ENCODE measurements at regions not wholly inside any gene's neighbourhood (a gene's known extent, or its start where the extent isn't known, plus 50 kb on each side); places are given as distances from the start of the nearest gene placed in this dataset.

- intact Hi-C loops (cut with micrococcal nuclease): no loop called here
Observed at GRCh38 chr6:146865756-146866379, 267.1 kb downstream of the ADGB start.

- intact Hi-C loops (cut with micrococcal nuclease): no loop called here
Observed at GRCh38 chr6:146866731-146867414, 268.1 kb downstream of the ADGB start.

- intact Hi-C loops (cut with micrococcal nuclease): no loop called here
Observed at GRCh38 chr6:146868671-146869209, 270.0 kb downstream of the ADGB start.

- intact Hi-C loops (cut with micrococcal nuclease): no loop called here
Observed at GRCh38 chr6:146870760-146871159, 272.0 kb downstream of the ADGB start.

GRCh38 chr6:146871611-146872425 lies 273.0 kb downstream of the ADGB start:
- intact Hi-C loops (cut with micrococcal nuclease): no loop called here

- intact Hi-C loops (cut with micrococcal nuclease): no loop called here
Observed at GRCh38 chr6:146872426-146872785, 273.6 kb downstream of the ADGB start.

- intact Hi-C loops (cut with micrococcal nuclease): no loop called here
Observed at GRCh38 chr6:146874278-146875018, 275.7 kb downstream of the ADGB start.

DNA sequence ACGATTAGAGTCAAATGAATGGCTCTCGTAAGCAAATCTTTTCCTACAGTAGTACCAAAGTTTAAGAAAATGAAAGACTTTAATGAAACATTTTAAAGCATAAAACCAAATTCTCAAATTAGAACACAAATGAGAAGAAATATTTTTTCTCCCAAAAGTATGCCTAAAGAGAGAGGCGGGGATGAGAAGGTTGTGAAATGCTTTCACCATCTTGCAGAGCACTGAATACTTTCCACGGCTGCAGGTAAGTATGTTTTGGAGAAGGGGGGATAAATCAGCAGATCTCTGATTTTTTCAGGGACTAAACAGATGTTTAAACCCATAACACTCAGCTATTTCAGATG lies 277.1 kb downstream of the ADGB start:
- intact Hi-C loops (cut with micrococcal nuclease): no loop called here

GRCh38 chr6:146876271-146877151 lies 277.7 kb downstream of the ADGB start:
- intact Hi-C loops (cut with micrococcal nuclease): no loop called here

DNA sequence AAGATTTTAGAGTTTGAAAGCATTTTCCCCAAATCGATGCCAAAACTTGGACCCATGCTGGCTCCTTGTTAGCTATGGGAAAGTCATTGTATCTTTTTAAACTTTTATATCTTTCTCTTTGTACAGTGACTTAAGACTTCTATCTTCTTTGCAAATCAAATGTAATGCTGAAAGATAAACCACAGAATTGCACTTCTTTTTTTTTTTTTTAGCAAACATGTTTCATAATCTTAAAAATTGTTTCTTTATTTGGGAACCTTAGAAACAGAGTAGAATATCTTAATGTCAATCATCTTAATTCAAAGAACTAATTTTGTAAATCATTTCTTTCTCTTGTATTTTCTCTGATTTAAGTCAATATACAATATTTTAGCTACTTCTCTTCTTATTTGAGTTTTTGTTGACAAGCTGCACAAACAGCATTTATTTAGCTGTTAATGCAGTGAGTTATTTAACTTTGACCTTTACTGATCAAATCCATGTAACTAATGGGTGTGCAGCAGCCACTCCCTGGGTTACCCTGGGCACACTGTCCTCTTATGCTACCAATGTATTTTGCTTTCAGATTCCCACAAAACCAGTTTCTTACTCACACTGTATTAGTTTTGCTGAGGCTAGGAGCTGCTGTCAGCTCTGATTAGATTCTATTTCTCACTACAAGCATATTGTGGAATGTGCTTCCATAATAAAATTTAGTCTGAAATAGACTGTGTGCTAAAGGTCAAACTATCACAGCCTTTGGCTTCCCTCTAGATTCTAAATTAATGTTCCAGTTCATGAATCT lies 279.6 kb downstream of the ADGB start:
- intact Hi-C loops (cut with micrococcal nuclease): no loop called here

- intact Hi-C loops (cut with micrococcal nuclease): no loop called here
Observed at GRCh38 chr6:146878952-146879340, 280.2 kb downstream of the ADGB start.

DNA sequence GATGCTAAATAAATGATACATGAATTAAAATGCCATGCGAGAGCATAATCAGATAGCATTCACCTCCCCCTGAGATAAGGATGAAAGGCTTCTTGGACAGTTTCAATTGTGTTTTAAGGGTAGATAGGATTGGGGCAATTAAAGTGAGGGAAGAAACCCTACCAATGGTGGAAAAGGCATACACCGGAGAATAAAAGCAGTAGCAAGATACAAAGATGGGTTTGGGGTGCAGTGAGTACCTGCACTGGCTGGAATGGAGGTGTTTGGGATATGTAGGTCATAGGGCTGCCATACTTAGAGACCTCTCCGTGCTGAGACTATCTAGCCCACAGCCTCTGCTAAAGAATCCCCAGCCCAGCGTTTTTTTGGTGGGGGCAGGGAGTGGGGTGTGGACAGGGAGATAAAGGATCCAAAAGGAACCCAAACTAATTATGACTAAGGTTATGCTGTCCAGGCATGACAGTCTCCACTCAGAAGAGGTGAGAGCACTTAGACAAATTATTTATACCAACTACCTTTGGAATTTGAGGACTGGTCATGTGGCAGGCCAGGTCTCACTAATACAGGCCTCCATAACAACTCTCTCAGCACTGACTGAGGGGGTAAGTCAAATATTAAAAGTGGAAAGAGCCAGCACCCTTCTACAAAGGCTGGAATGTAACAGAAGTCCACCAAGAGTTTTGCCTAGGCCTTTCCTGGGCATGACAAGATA lies 280.8 kb downstream of the ADGB start:
- intact Hi-C loops (cut with micrococcal nuclease): no loop called here

GRCh38 chr6:146881228-146882181 lies 282.7 kb downstream of the ADGB start:
- intact Hi-C loops (cut with micrococcal nuclease): no loop called here

- intact Hi-C loops (cut with micrococcal nuclease): no loop called here
Observed at GRCh38 chr6:146883640-146884531, 285.1 kb downstream of the ADGB start.

DNA sequence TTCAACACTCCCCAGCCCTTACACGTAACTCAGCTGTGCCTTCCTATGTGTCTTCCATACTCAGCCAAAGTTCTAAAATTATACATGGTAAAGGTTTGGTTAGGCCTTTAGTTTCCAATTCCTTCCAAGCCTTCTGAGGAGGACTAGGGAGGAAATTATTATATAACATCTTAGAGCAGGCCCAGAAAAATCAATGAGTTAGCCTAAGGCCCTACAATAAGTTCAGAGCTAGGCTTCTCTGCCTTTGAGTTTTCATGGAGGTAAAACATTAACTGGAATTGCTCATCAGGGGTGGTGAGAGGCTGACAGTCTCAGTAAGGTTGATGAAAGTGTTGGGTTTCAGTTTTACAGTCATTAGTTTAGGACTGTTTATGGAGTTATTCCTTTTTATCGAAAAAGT lies 286.0 kb downstream of the ADGB start:
- intact Hi-C loops (cut with micrococcal nuclease): no loop called here

DNA sequence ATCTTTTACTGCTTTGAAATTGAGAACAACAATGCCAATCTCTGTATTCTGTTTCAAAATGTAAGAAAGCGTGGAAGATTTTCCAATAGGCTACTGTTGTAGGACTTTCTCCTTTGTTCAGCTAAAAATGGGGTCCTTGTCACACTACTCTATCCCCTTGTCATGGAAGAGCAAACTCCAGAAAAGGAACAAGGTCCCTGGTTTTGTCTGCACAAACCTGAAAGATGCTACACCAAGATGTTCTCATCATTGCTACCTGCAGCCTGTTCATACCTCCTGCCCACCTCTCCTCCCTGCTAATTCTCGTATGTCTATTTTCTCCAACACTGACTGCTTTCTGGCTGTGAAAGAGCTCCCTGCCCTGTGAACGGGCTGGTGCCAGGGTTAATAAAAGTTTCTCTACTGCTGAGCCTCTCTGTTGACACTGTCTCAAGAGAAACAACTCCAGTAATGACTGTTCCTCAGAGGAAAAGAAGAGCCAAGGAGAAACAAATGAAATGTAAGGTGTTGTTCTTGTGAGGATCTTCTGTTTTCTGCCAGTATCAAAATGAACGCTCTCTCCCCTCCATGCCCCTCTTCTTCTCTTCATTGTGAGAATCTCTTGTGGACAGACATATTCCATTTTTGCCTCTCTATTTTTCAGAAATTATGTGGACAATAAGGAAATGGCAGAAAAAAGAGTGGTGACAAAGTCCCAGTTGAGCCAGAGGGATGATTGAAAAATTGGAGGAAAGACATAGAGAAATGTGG lies 287.1 kb downstream of the ADGB start:
- intact Hi-C loops (cut with micrococcal nuclease): no loop called here

Measured in T-helper 1 cell treated with Interleukin-12 subunit alpha and Interleukin-12 subunit beta and Interleukin-4 antibody, amounts not matched to agents 30 ng/mL and 1 ng/mL, for 36 hours (primary cell).